ENCODE measurements at regions not wholly inside any gene's neighbourhood (a gene's known extent, or its start where the extent isn't known, plus 50 kb on each side); places are given as distances from the start of the nearest gene placed in this dataset.

DNA sequence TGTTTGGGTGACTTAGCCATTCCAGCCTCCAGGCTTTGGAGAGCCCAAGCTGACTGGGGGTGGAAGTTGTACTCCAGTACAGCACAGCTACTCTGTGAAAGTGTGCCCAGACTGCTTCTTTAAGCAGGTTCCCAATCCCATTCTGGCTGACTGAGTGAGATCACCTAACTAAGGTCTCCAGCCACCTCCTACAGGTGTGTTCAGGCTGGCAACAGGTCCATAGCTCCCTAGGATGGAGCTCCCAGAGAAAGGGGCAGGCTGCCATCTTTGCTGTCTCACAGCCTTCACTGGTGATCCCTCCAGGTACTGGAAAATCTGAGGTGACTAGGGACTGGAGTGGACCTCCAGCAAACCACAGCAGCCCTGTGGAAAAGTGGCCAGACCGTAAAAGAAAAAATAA, 445.3 kb upstream of the KCNMB2 start:
- H3K4me3 ChIP-seq (ENCODE audit: low read depth, low read length), result no peak overlapping the region
- Mint-ChIP-seq H3K9me3 (ENCODE audit: unreplicated experiment) (peaks cover 21% of the 10 kb centered on the region), H3K4me1 (ENCODE audit: low read depth, unreplicated experiment) (no peaks in the 10 kb centered on the region), H3K36me3 (ENCODE audit: insufficient read depth, unreplicated experiment) (no peaks in the 10 kb centered on the region), H3K27me3 (ENCODE audit: insufficient read depth, unreplicated experiment) (no peaks in the 10 kb centered on the region), H3K4me3 (ENCODE audit: unreplicated experiment) (no peak overlapping the region), H3K27ac (ENCODE audit: unreplicated experiment) (no peak overlapping the region)
- H3K36me3 ChIP-seq (ENCODE audit: control insufficient read depth, insufficient read depth, low read length), result no peaks in the 10 kb centered on the region
- ChIA-PET POLR2A (no interaction called here), CTCF (no interaction called here)
- peaks cover 6% of the 10 kb centered on the region; the same call in 1 of the 2 replicates for H3K4me1 ChIP-seq
- no peak for DNase-seq
- TF ChIP-seq, protein P1, sequence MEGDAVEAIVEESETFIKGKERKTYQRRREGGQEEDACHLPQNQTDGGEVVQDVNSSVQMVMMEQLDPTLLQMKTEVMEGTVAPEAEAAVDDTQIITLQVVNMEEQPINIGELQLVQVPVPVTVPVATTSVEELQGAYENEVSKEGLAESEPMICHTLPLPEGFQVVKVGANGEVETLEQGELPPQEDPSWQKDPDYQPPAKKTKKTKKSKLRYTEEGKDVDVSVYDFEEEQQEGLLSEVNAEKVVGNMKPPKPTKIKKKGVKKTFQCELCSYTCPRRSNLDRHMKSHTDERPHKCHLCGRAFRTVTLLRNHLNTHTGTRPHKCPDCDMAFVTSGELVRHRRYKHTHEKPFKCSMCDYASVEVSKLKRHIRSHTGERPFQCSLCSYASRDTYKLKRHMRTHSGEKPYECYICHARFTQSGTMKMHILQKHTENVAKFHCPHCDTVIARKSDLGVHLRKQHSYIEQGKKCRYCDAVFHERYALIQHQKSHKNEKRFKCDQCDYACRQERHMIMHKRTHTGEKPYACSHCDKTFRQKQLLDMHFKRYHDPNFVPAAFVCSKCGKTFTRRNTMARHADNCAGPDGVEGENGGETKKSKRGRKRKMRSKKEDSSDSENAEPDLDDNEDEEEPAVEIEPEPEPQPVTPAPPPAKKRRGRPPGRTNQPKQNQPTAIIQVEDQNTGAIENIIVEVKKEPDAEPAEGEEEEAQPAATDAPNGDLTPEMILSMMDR (IDR thresholded peaks at IDR 0.05; ENCODE audit: insufficient read depth in 1 of 2, low read depth in 1 of 2, low read length in 1 of 2, severe bottlenecking in 1 of 2, unreplicated experiment in 1 of 2), result no peak
- no peaks in the 10 kb centered on the region for H3K27me3 ChIP-seq (replicated peaks; ENCODE audit: control insufficient read depth, insufficient read depth, low read length)
- intact Hi-C loops (cut with micrococcal nuclease; ENCODE audit: unreplicated experiment), result no loop called here
- H3K9me3 ChIP-seq, result 0 out of 2 replicates have a peak, but pooled peaks cover 2% of the 10 kb centered on the region
- BruUV-seq (replicated peaks), result no TSS peak

DNA sequence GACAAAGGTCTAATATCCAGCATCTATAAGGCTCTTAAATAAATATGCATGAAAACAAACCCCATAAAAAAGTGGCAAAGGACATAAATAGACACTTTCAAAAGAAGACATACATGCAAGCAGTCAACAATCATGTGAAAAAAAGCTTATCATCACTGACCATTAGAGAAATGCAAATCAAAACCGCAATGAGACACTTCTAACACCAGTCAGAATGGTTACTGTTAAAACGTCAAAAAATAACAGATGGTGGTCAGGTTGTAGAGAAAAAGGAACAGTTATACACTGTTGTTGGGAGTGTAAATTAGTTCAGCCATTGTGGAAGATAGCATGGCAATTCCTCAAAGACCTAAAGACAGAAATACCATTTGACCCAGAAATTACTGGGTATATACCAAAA, 440.7 kb upstream of the KCNMB2 start:
- Mint-ChIP-seq H3K4me1 (ENCODE audit: low read depth, unreplicated experiment) (no peaks in the 10 kb centered on the region), H3K9me3 (ENCODE audit: unreplicated experiment) (peaks cover 31% of the 10 kb centered on the region), H3K27ac (ENCODE audit: unreplicated experiment) (no peak overlapping the region), H3K27me3 (ENCODE audit: insufficient read depth, unreplicated experiment) (no peaks in the 10 kb centered on the region), H3K4me3 (ENCODE audit: unreplicated experiment) (no peak overlapping the region), H3K36me3 (ENCODE audit: insufficient read depth, unreplicated experiment) (no peaks in the 10 kb centered on the region)
- intact Hi-C loops (cut with micrococcal nuclease; ENCODE audit: unreplicated experiment), result no loop called here
- 0 out of 2 replicates have a peak, but pooled peaks cover 2% of the 10 kb centered on the region for H3K9me3 ChIP-seq
- ChIA-PET CTCF (no interaction called here), POLR2A (no interaction called here)
- H3K4me3 ChIP-seq (ENCODE audit: low read depth, low read length), result no peak overlapping the region
- no peak for DNase-seq
- no TSS peak for BruUV-seq (replicated peaks)
- no peaks in the 10 kb centered on the region for H3K27me3 ChIP-seq (replicated peaks; ENCODE audit: control insufficient read depth, insufficient read depth, low read length)
- H3K36me3 ChIP-seq (ENCODE audit: control insufficient read depth, insufficient read depth, low read length), result no peaks in the 10 kb centered on the region
- H3K4me1 ChIP-seq, result no peaks in the 10 kb centered on the region
- TF ChIP-seq, protein P1 (IDR thresholded peaks at IDR 0.05; ENCODE audit: insufficient read depth in 1 of 2, low read depth in 1 of 2, low read length in 1 of 2, severe bottlenecking in 1 of 2, unreplicated experiment in 1 of 2), result no peak

DNA sequence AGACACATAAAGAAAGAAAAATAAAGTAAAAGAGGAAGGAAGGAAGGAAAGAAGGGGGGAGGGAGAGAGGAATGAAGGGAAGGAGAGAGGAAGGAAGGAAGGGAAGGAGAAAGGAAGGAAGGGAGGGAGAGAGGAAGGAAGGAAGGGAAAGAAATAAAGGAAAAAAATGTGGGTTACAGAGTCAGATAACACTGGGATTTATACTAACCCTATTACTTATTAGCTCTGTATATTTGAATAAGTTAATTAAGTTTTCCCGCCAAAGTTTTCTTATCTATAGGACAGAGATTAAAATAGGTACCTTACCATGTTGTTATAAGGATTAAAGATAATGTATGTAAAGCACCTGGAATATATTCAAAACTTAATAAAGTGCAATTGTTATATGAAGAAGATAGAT, 439.3 kb upstream of the KCNMB2 start:
- Mint-ChIP-seq H3K27me3 (ENCODE audit: insufficient read depth, unreplicated experiment) (no peaks in the 10 kb centered on the region), H3K9me3 (ENCODE audit: unreplicated experiment) (peaks cover 28% of the 10 kb centered on the region), H3K27ac (ENCODE audit: unreplicated experiment) (no peak overlapping the region), H3K4me3 (ENCODE audit: unreplicated experiment) (no peak overlapping the region), H3K4me1 (ENCODE audit: low read depth, unreplicated experiment) (no peaks in the 10 kb centered on the region), H3K36me3 (ENCODE audit: insufficient read depth, unreplicated experiment) (no peaks in the 10 kb centered on the region)
- Histone ChIP-seq H3K4me3 (ENCODE audit: low read depth, low read length) (no peak overlapping the region), H3K4me1 (no peaks in the 10 kb centered on the region), H3K36me3 (ENCODE audit: control insufficient read depth, insufficient read depth, low read length) (no peaks in the 10 kb centered on the region), H3K9me3 (0 out of 2 replicates have a peak, but pooled peaks cover 2% of the 10 kb centered on the region), H3K27me3 (replicated peaks; ENCODE audit: control insufficient read depth, insufficient read depth, low read length) (no peaks in the 10 kb centered on the region)
- BruUV-seq (replicated peaks), result no TSS peak
- TF ChIP-seq, protein P1 (IDR thresholded peaks at IDR 0.05; ENCODE audit: insufficient read depth in 1 of 2, low read depth in 1 of 2, low read length in 1 of 2, severe bottlenecking in 1 of 2, unreplicated experiment in 1 of 2), result no peak
- ChIA-PET CTCF (no interaction called here), POLR2A (no interaction called here)
- intact Hi-C loops (cut with micrococcal nuclease; ENCODE audit: unreplicated experiment), result no loop called here
- DNase-seq, result no peak

Measured in Caco-2 (cell line).